GM18861 (cell line): ENCODE measurements at regions not wholly inside any gene's neighbourhood (a gene's known extent, or its start where the extent isn't known, plus 50 kb on each side); places are given as distances from the start of the nearest gene placed in this dataset.

Experiments used
- ATAC-seq: cut with Tn5 transposase; IDR thresholded peaks from one replicate; pipeline ENCODE4 v1.9.1; 2021; ENCODE audit not compliant: unreplicated experiment

DNA sequence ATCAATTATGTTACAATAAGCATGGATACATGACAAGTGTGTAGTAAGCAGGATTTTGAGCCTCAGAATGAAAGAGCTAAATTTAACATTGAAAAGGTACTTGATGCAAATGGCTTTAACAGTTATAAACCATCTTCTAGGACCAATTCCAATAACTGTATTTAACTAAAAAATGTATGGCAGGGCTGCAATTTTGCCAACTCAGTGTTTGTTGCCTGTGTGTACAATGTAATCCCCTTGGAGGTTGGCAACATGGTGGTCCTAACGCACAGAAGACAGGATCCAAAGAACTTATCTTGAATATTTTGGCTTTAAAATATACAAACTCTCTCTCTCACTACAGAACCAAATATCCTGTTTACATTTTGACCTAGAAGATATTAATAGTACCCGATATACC lies 2314.1 kb downstream of the LRRC4C start:
- no peak for ATAC-seq

DNA sequence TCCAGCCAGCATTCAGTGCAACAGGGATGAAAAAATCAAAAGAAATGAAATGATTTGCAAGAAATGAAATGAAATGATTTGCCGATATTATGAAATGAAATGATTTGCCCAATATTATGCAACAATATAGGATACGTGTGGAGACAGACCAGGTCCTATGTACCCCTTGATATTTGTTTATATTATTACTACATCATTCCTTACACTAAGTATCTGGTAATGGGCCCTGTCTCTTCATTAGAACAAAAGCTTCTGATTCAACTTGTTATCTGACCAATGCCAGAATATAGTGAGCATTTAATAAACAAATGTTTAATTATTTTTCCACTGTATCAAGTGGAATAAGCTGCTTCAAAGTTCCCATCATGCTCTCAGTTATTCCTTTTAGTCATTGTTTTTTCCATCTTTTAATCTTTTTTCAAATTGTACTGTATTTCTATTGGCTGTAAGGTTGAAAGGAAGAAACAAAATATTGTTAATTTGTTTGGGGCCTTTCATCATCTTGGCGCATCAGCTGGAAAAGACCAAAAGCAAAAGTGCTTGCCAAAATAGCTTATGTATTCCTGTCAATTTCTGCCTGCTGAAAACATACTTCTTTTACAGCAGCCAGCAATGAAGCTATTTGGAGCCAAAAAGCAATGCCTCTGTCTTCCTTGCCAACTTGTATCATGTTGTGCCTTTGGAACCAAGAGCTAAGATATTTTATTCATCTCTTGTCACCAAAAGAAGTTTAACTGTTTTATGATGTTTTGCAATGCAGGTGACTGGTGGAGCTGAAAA lies 2314.9 kb downstream of the LRRC4C start:
- ATAC-seq = no peak

DNA sequence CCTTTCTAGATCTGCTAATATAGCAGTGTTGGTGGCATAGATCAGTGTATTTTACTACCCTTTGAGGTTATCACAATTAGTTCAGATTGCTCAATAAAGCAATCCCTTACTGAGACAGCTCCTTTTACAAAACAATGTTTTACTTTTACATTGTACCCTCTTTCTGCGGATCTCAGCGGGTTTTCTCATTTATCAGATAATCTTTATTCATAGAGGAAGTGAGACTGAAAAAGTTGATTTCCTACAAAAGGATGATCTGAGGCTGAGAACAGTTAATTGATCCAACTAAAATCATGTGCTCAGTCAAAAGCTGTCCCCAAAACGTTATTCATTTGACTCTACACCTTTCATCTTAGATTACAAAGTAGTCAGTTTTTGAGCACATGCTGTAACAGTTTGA lies 2319.9 kb downstream of the LRRC4C start:
- ATAC-seq = no peak

DNA sequence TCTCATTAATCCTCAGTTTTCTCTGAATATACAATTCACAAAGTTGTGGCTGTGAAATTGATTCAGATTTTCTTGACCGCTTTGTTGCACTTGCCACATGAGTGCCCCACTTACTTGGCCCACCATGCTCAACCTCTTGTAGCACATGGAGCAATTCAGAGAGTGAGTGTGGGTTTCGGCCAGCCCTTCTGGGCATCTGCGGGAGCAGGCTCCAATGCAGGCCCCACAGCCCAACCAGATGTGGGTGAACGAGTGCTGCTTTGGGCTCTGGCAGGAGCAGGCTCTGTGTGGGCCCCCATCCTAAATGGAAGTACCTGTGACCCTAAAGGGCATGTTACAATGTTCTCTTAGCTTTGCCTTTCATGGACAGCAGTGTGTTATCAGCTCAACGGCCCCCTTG lies 2338.6 kb downstream of the LRRC4C start:
- ATAC-seq = no peak

DNA sequence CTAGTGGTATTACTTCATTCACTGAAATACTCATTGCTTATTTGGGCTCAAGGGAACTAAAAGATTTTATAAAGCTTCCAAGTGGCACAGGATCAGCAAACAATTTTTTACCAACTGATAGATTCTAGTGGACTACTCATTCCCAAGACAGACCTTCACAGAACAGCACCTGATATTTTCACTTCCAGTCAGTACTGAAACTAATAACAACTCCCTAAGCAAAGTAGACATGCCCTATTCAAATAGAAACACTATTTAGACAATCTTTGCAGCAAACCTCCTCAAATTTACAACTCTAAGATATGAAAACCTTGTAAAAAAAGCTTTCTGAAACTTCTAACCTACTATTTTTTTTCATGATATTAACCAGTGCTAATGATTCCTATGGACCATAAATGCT lies 2345.8 kb downstream of the LRRC4C start:
- no peak for ATAC-seq

DNA sequence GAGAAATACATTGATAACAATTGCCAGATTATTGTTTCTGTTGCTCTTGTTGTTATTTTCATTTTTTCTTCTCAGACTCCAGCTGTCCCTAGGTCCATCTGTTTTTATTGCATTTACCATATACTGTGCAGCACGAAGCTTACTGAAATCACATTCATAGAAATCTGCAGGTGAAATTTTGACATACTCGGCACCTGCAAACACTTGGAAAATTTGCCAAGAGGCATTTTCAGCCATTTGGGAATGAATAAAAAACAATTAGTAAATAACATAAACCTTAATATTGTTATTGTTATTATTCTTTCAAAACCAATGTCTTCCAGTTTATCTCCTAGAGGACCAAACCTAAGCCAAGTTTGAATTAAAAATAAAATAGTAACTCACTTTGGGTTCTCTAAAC lies 2357.2 kb downstream of the LRRC4C start:
- ATAC-seq = no peak

DNA sequence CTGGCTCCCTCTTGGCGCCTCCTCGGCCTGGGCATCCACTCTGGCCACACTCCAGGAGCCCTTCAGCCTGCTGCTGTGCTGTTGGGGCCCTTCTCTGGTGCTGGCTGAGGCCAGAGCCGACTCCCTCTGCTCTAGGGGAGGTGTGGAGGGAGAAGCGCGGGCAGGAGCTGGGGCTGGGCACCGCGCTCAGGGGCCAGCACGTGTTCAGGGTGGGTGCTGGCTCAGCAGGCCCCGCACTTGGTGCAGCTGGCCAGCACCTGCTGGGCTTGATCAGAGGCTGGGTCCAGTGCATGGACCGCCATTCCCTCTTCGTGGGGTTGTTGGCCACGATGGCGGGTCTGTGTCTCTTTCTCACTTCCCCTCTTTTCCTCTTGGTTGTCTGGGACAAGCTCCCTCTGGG lies 2381.0 kb downstream of the LRRC4C start:
- no peak for ATAC-seq

DNA sequence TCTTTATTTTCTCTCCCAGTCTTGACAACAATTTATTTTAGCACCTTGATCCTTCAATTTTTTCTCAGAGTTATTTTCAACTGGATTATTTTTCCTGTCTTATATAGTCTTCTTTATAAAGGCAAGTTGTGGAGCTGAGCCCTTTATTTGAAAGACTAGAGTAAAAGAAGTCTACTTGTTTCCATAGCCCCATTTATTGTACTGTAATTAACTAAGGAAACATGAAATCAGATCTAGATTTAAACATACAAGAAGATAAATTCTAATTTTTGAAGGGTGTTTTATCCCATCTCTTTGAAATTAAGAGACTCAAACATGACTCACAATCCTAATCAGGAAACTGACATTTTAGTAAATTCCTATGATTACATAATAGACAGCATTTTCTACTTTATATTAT lies 2421.8 kb downstream of the LRRC4C start:
- no peak for ATAC-seq

DNA sequence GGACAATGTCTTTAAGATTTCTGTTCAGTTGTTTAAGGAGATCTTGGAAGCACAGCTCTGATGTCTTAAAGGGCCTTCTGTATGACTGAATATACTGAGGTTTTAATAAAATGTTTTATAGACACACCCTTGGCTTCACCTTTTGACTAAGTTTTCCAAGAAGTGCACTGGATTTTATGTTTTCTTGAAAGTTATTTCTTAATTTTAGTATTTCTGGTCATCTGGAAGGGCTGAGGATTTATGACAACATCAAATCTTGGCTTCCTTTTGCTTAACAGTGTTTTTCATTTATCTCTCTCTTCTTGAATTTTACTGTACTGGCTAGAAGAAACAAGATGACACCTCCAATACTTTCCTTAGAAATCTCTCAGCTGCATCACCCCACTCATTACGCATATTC lies 2423.4 kb downstream of the LRRC4C start:
- ATAC-seq = no peak

DNA sequence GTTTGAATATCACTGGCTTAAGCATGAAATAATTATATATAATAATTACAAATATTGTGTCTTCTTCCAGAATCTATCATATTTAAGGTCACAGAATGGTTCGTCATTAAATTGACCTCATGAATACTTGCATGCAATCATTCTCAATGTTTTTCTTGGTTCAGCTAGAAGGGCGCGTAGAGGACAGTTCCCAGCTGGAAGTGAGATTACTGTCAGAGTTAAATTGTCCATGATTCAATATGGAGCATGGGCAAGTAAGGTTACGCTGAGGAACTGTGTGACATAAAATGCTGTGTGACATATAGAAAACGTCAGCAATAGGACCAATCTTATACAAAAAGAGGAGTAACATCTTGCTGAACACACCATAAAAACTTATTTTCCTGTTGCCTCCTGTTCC lies 2423.5 kb upstream of the RAG2 start:
- ATAC-seq = no peak

DNA sequence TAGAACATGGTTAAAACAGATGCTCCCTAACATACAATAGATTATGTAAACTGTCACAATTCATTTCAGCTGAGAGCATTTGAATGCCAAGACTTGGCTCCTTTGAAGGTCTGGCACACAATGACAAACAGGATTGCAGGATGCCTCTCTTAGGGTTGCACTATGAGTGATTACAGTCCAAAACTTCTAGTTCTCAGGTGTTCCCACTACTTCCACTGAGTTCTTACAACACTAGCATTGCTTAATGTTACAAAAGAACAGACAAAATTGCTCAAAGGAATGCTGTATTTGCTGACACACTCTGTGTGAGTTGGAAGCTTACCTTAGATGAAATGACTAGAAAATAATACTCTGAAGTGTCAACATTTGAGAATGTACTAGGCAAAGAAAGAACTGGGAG lies 2413.8 kb upstream of the RAG2 start:
- ATAC-seq = no peak

DNA sequence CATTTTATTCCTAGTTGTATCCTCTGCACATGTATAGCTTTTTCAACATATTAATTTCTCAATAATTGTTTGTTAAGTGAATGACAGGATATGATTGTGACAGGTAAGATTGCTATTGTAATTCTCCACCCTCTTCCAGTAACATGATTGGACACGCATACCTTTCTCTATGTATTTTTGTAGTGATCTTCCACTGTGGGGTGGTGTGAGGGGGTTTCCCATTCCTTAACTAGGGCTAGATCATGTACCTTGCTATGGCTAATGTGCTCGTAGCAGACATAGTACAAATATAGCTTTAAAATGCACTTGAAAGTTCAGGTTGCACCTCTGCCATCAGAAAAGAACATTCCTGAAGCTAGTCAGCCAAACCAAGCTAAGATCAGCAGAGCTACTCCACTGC lies 2392.8 kb upstream of the RAG2 start:
- ATAC-seq = no peak

DNA sequence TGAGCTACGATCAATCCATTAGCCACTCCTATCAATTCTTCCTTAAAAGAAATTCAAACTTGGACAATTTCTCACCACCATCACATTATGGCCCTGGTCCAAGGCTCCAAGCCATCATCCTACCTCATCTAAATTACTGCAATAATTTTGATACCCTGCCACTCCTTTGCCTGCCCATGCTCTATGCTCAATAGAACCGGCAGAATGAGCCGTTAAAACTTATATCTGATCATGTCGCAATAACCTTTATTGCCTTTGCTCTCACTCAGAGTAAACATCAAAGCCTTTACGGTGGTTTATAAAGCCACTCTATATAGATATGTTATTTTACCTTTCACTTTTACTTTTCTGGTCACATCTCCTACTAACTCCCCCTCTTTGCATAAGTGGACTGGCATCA lies 2392.1 kb upstream of the RAG2 start:
- ATAC-seq = no peak

DNA sequence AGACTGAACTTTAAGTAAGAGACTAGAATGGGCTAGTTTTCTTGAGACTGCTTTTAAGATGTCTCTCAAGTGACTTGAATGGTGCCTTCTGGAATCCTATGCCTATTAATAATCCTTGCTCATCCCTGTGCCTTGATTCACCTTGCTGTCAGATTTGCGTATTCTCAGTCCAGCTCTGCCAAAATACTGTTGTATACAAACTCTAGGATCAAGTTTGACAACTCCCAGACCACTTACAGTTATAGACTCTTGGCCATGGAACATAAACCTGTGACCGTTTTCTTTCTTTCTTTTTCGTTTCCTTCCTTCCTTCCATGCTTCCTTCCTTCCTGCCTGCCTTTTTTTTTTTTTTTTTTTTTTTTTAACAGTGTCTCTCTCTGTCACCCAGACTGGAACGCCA lies 2390.9 kb upstream of the RAG2 start:
- no peak for ATAC-seq

DNA sequence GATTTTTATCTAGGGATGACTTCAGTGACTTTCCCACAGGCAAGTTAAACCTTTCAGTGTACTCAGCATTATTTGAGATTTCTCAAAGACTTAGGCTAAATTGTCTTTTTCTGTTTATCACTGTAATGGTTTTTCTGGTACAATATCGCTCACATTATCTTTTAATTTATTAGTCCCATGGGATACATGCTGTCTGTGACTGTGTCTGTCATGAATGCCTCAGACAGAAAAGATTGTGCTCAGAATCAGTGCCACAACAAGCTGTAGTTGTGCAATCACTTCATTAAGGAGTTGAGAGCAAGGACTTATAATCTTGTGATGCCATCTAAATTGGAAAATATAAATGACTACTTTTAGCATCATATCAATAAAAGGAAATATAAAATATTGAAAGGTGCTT lies 2374.2 kb upstream of the RAG2 start:
- ATAC-seq = no peak

DNA sequence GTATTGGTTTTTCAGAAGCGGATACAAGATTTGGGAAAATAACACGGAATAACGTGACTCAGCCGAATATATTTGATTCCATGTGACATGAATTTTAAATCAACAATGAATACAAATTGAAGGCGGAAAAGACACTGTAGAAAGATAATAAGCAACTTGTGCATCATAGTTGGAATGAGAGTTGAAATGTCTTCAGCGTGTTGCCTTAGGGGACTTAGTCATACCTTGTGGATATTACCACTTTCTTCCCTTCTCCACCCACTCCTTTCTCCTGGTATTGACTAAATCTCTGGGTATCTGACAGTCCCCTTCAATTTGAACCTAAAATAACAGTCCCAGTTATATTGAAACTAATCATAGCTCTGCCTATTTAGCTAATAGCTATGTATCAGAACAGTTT lies 2373.1 kb upstream of the RAG2 start:
- no peak for ATAC-seq

DNA sequence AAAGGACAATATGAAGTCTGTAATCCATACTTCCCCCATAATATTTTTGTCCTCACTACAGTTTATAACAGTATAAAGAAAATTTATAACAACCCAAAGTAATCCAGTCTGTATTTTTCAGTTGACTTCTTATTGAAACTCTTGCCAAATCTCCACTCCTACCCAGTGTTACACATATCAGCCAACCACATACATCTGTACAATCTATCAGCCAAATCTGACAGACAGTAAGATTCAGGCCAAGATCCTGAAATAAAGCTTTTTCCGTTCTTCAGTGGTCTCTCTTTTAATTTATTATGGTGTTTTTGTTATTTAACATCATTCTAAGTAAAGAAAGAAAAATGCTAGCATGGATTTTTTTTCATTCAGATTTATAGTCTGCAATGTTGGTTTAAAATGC lies 2370.9 kb upstream of the RAG2 start:
- no peak for ATAC-seq

DNA sequence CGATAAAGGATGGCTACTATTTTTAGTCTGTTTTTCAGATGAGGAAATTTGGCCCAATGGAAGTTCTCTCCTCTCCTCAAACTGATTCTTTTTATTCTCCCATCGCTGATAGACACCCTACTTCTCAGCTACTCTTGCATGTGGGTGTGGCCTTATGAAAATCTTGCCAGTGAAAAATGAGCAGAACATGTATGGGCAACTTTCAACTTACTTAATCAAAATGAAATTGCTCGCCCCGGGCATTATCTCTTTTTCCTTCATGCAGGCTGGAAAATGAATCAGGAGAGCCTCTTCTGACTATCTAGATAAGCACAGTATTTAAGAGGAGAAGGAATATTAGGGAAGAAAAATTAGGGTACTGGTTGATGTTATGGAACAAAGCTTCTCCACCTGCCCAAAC lies 2354.7 kb upstream of the RAG2 start:
- ATAC-seq = no peak

DNA sequence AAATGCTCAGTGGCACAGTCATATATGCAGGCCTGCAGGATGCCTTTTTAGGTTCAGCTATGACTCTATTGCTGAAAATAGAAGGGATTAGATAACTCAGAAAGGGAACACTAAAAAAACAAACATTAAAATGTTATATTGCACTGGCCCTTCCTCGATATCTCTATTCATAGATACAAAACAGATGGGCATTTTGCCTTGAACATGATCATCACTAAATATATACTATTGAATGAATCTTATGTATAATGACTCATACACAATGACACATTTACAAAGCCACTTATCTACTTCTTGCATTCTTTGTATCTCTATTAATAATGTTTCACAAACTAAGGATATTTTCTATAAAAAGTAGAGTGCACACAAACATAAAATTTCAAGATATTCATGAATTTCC lies 2352.8 kb upstream of the RAG2 start:
- ATAC-seq = no peak

DNA sequence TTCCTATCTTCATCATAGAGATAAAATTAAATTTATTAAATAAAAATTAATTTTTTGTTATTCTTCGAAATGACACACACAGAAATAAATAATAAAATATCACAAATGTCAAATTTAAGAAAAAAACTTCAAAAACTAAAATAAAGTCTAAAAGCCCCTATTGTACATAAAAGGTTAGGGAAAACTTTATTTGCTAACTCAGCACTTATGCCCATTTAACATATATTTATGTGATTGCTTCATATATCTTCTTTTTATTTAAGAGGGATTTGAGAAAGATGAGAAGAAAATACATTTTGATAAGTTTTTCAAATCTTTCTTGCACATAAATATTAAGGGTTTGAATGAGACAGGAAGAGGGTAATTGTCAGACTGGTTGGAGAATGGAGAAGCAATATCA lies 2350.4 kb upstream of the RAG2 start:
- ATAC-seq = no peak

DNA sequence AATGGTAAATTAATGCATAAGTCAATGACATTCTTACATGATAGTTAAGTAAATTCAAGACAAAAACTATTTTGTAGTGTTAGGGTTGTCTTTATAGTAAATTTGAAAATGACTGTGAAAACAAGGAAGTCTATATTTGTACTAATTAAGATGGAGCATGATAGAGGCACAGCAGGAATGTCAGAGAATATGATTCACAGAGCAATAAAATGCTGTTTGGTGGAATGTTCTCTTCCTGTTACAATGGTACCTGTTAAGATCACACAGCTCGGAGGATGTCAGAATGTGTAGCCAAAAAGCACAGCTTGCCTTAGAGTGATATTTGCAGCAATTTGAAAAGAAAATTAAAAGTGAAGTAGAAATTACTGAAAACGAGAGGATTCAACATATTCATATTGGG lies 2339.7 kb upstream of the RAG2 start:
- no peak for ATAC-seq

DNA sequence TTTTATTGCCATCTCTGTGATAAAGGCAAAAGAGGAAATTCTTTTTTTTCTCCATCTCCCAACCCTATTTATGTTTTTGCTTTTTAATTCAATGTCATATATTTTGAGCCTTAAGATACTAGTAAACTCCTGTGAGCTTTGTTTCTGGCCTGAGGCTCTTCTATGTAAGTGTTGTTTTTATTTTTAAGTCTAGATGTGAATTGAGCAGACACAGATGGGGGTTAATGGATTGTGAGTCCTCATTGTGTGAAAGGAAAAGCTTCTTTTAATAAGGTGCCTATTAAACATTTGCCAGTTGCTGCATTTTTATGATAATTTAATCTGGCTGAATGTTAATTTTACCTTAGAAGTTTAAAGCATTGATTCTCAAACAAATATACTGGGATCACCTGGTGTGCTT lies 2337.9 kb upstream of the RAG2 start:
- ATAC-seq = no peak

DNA sequence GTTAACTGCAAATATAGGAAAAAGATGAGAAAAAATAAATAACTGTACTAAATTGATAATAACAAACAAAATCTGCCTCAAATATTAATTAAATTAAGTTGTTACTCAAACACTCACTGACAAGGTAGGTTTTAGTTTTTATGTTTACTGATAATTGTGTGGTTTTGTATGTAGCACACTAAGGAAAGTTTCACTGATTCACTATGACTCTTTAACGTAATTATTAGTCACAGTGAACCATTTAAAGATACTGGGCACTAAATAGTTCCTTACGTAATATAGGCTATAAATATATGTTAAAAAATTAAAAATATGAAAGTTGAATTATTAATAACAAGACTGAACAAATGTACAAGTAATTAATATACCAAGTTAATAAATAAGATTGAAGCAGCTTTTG lies 2330.0 kb upstream of the RAG2 start:
- ATAC-seq = no peak

DNA sequence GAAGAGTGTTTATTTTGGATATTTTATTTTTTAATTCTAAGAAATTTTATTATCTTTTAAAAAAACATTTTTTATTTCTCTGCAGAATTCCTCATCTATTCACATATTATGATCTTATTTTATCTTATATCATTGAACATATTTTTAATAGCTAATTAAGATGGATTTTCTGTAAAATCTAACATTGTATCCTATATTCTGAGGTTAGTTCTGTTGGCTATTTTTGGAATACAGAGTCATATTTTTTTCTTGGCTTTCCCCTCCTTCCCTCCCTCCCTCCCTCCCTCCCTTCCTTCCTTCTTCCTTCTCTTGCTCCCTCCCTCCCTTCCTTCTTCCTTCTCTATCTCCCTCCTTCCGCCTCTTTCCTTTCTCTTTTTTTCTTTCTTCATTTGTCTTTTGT lies 2326.6 kb upstream of the RAG2 start:
- no peak for ATAC-seq
